Sigmoid colon (tissue), 6 donors: ENCODE measurements at regions not wholly inside any gene's neighbourhood (a gene's known extent, or its start where the extent isn't known, plus 50 kb on each side); places are given as distances from the start of the nearest gene placed in this dataset.
A peak's percentile ranks its signal among the peaks of the same experiment; 100 is the strongest.

Source experiments
- DNase-seq: peaks from one replicate; pipeline ENCODE4 v3.0.0-alpha.2; 2019
- H3K27ac ChIP-seq, 4 donors: fragments of 200-600 bp; sonication (generic); one replicate each; pipeline ENCODE4 v1.5.1; 2016 to 2019; ENCODE audit warnings: mild to moderate bottlenecking in 1 of 4
- H3K27me3 ChIP-seq, 3 donors: fragments of 200-600 bp; sonication (generic); one replicate each; pipeline ENCODE4 v1.5.1; 2019; ENCODE audit warnings: mild to moderate bottlenecking in 1 of 3
- H3K36me3 ChIP-seq, 4 donors: fragments of 200-600 bp; sonication (generic); one replicate each; pipeline ENCODE4 v1.5.1; 2016 to 2019
- H3K4me1 ChIP-seq, 4 donors: fragments of 200-600 bp; sonication (generic); one replicate each; pipeline ENCODE4 v1.5.1; 2017 to 2019
- H3K4me3 ChIP-seq, 4 donors: fragments of 200-600 bp; sonication (generic); one replicate each; pipeline ENCODE4 v1.5.1; 2017 to 2019; ENCODE audit warnings: mild to moderate bottlenecking in 2 of 4, moderate library complexity in 1 of 4
- H3K9me3 ChIP-seq, 4 donors: fragments of 200-600 bp in 3 of 4; sonication (generic) in 3 of 4; one replicate each; pipeline versions ENCODE4 v1.5.1 to v1.6.1; 2013 to 2019
- EP300 ChIP-seq, 4 donors: sonication (generic); formaldehyde crosslinking; IDR thresholded peaks; one replicate each; pipeline ENCODE4 v1.6.1; 2017; ENCODE audit warnings: antibody characterized with exemption in 4 of 4
- POLR2A ChIP-seq, 2 donors: fragments of 450-650 bp; IDR thresholded peaks; one replicate each; pipeline ENCODE4 v1.6.1; 2016; ENCODE audit warnings: antibody characterized with exemption in 2 of 2, mild to moderate bottlenecking in 2 of 2, moderate library complexity in 2 of 2
- POLR2AphosphoS5 ChIP-seq, 4 donors: sonication (generic); formaldehyde crosslinking; IDR thresholded peaks; one replicate each; pipeline ENCODE4 v1.6.1; 2017; ENCODE audit warnings: antibody characterized with exemption in 4 of 4
- WGBS, 2 donors: extraction: QIAGEN DNeasy Blood & Tissue Kit; methylation state at CpG; one replicate each; pipeline ENCODE4 v1.1.7; 2013; 5-methylcytosine and 5-hydroxymethylcytosine counted together
- intact Hi-C: fragments of 100-400 bp; cut with DNase I; formaldehyde crosslinking; loops from one replicate; pipeline ENCODE4 v1.15.1; 2023
- TF ChIP-seq, protein P1 (sequence below), 4 experiments: fragments of 450-650 bp in 3 of 4; fragments of 200-600 bp in 1 of 4; IDR thresholded peaks; one replicate each; pipeline ENCODE4 v1.5.1; 2016 to 2019; ENCODE audit warnings: antibody characterized with exemption in 4 of 4, mild to moderate bottlenecking in 3 of 4, moderate library complexity in 2 of 4
- donor health status: healthy with polysubstance abuse.
- donor health status: healthy.

DNA sequence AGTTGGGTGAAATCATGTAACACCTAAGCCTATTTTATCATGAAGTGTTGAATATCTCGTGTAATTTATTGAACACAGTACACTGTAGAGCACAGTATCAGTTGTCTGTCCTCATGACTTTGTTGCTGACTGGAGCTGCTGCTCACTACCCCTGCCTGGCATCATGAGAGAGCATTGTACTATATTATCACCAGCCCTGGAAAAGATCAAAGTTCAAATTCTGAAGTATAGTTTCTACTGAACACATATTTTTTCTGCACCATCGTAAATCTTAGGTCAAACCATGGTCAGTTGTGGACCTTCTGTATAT is 169.3 kb upstream of the RAI14 start:
- Histone ChIP-seq H3K27ac (peak overlapping the region; percentile 61 to 76 (median 73)), H3K36me3 (no peaks in the 10 kb centered on the region), H3K9me3 (no peaks in the 10 kb centered on the region), H3K27me3 (no peaks in the 10 kb centered on the region), H3K4me1 (peaks cover 0 to 39% (median 29%) of the 10 kb centered on the region in 4 donors), H3K4me3 (no peak overlapping the region)
- TF ChIP-seq, protein P1, sequence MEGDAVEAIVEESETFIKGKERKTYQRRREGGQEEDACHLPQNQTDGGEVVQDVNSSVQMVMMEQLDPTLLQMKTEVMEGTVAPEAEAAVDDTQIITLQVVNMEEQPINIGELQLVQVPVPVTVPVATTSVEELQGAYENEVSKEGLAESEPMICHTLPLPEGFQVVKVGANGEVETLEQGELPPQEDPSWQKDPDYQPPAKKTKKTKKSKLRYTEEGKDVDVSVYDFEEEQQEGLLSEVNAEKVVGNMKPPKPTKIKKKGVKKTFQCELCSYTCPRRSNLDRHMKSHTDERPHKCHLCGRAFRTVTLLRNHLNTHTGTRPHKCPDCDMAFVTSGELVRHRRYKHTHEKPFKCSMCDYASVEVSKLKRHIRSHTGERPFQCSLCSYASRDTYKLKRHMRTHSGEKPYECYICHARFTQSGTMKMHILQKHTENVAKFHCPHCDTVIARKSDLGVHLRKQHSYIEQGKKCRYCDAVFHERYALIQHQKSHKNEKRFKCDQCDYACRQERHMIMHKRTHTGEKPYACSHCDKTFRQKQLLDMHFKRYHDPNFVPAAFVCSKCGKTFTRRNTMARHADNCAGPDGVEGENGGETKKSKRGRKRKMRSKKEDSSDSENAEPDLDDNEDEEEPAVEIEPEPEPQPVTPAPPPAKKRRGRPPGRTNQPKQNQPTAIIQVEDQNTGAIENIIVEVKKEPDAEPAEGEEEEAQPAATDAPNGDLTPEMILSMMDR (IDR thresholded peaks at IDR 0.05), result no peak
- TF ChIP-seq EP300 (IDR thresholded peaks at IDR 0.05) (no peak), POLR2A (IDR thresholded peaks at IDR 0.05) (no peak), POLR2AphosphoS5 (IDR thresholded peaks at IDR 0.05) (no peak)
- DNase-seq, result no peak
- WGBS, 2 donors, result 19 to 53% methylated on average over 2 of the region's 2 CpGs
- intact Hi-C loops, result loop anchor here (1.0 to 10.0 kb wide), 5 partner anchors 36 to 482 kb away; partner anchors contain the start of genes AMACR, RAI14 and TTC23L

DNA sequence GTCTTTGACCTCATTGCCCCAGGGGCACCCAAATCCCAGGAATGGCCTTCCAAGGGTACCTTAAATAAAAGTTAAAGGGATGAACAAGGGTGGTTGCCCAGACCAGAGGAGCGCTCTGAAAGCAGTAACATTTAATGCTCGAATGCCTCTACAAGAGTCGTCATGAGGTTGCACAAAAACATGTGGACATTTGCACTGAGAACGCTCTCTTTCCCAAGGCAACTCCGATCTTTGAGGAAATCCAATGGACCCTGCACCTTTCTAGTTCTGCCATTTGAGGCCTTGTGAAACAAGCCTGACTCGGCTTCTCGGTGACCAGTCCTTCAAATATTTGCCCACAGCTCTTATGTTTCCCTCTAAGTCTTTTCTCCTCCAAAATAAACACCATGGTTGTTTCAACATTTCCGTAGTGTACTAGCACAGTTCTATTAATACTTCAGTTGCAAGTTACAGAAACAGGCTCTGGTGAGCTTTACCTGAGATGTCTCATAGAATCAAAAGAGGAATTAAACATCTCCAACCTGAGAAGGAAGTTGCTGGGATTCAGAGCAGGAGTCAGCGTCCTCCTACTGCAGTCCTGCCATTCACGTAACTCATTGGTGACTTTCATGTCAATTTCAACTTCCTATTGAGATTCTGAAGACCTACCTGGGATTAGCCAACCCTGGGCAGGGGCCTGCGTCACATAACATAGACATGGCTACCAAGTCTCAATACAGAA is 168.8 kb upstream of the RAI14 start:
- Histone ChIP-seq H3K36me3 (no peaks in the 10 kb centered on the region), H3K4me1 (peaks cover 0 to 39% (median 29%) of the 10 kb centered on the region in 4 donors), H3K4me3 (no peak overlapping the region), H3K9me3 (no peaks in the 10 kb centered on the region), H3K27me3 (no peaks in the 10 kb centered on the region), H3K27ac (peak overlapping the region; percentile 61 to 76 (median 73))
- TF ChIP-seq EP300 (IDR thresholded peaks at IDR 0.05), result no peak
- peak in 3 of 4 donors; percentile 24 to 49 (median 24) for TF ChIP-seq POLR2AphosphoS5 (IDR thresholded peaks at IDR 0.05)
- 88 to 89% methylated on average over 11 of the region's 11 CpGs for WGBS, 2 donors
- no peak for DNase-seq
- intact Hi-C loops, result loop anchor here (2.0 to 10.0 kb wide), 3 partner anchors 169 to 483 kb away; partner anchors contain the start of genes AMACR, RAI14 and TTC23L

DNA sequence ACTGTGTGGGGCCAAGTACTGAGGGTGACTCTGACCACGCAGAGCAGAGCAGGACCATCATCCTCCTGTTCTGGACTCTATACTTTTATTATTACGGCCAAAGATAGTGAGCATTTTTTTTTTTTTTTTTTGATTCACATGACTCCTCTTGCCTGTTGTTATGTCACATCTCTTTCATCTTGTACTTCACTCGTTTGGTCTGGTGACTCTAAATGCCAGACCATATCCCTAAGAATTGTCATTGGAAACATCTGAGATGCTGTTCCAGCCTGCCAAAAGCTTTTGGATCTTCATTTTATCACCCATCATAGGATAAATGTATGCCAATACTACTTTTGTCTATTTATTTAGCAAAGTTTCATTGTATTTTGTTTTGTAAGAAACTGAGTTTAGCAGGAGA is 168.2 kb upstream of the RAI14 start:
- 85 to 87% methylated on average over 3 of the region's 3 CpGs for WGBS, 2 donors
- H3K27ac ChIP-seq, result peak overlapping the region; percentile 61 to 76 (median 73)
- no peaks in the 10 kb centered on the region for H3K9me3 ChIP-seq
- TF ChIP-seq EP300 (IDR thresholded peaks at IDR 0.05), result no peak
- TF ChIP-seq, protein P1 (IDR thresholded peaks at IDR 0.05), result no peak
- TF ChIP-seq POLR2AphosphoS5 (IDR thresholded peaks at IDR 0.05), result no peak
- TF ChIP-seq POLR2A (IDR thresholded peaks at IDR 0.05), result no peak
- H3K36me3 ChIP-seq, result no peaks in the 10 kb centered on the region
- H3K27me3 ChIP-seq, result no peaks in the 10 kb centered on the region
- intact Hi-C loops, result loop anchor here (2.0 to 10.0 kb wide), 3 partner anchors 169 to 483 kb away; partner anchors contain the start of genes AMACR, RAI14 and TTC23L
- H3K4me1 ChIP-seq, result peaks cover 0 to 39% (median 29%) of the 10 kb centered on the region in 4 donors
- H3K4me3 ChIP-seq, result no peak overlapping the region
- DNase-seq, result no peak

DNA sequence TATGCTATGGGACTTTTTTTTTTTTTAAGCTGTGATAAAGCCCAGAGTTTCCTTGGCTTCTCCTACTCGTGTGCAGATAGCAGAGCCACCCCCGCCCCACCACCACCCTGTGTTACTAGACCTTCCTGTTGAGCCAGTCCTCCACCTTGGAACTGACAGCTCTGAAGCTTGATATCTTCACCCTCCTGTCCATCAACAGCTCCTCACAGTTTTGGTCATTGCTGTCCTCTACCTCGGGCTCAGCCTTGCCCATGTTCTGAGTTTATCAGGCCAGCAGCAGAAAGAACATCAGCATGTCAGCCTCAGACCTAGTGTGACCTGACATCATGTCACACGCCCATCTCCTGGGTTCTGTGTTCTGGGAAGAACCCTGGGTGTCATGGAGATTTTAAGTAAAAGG is 167.1 kb upstream of the RAI14 start:
- Histone ChIP-seq H3K4me3 (no peak overlapping the region), H3K27me3 (no peaks in the 10 kb centered on the region), H3K36me3 (no peaks in the 10 kb centered on the region), H3K9me3 (peaks cover 0 to 2% (median 0%) of the 10 kb centered on the region in 4 donors), H3K27ac (no peak overlapping the region), H3K4me1 (peaks cover 0 to 39% (median 29%) of the 10 kb centered on the region in 4 donors)
- 31 to 67% methylated on average over 4 of the region's 4 CpGs for WGBS, 2 donors
- intact Hi-C loops, result loop anchor here (5.0 to 10.0 kb wide), 2 partner anchors 348 to 484 kb away; partner anchors contain the start of genes AMACR and TTC23L
- DNase-seq, result no peak
- TF ChIP-seq, protein P1 (IDR thresholded peaks at IDR 0.05), result no peak
- TF ChIP-seq POLR2AphosphoS5 (IDR thresholded peaks at IDR 0.05), result no peak
- no peak for TF ChIP-seq POLR2A (IDR thresholded peaks at IDR 0.05)
- no peak for TF ChIP-seq EP300 (IDR thresholded peaks at IDR 0.05)

DNA sequence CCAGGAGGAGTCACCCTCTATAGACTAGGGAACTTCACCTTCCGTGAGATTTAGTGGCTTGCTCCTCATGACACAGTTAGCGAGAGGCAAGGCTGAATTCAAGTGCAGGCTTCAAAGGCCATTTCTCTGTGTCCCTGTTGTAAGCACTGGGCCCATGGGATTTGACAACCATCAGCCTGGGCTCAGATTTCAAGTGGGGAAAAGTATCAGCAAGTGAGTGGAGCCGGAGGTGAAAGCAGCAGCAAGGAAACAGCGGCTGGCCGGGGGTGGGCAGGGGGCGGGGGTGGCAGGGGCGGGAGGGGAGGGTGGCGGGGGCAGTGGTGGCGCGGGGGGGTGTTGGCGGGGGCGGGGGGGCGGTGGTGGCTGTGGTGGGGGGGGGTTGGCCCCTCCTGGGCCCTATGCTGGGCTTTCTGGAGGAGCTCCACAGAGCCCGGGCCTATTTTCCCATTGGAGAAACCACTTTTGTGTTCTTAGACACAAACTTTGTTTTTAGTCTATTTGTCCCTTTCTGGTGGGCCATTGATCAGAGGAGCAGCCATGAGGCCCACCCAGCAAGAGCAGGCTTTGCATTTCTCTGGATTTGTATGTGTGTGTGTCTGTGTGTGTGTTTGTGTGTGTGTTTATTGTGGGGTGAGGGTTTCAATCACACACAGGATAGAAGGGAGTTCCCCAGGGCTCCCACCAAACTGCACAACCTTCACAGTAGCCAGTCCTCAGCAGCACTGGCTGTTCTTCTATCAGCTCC is 165.4 kb upstream of the RAI14 start:
- H3K27me3 ChIP-seq, result no peaks in the 10 kb centered on the region
- H3K27ac ChIP-seq, result peak overlapping the region in 3 of 4 donors; percentile 48 to 64 (median 56)
- TF ChIP-seq POLR2AphosphoS5 (IDR thresholded peaks at IDR 0.05) (no peak), POLR2A (IDR thresholded peaks at IDR 0.05) (no peak), EP300 (IDR thresholded peaks at IDR 0.05) (no peak)
- TF ChIP-seq, protein P1 (IDR thresholded peaks at IDR 0.05), result no peak
- no peak overlapping the region for H3K4me3 ChIP-seq
- 71 to 75% methylated on average over 9 to 14 of the region's 14 CpGs for WGBS, 2 donors
- peaks cover 0 to 2% (median 0%) of the 10 kb centered on the region in 4 donors for H3K9me3 ChIP-seq
- H3K4me1 ChIP-seq, result peaks cover 0 to 39% (median 30%) of the 10 kb centered on the region in 4 donors
- H3K36me3 ChIP-seq, result no peaks in the 10 kb centered on the region
- no peak for DNase-seq
- intact Hi-C loops, result no loop called here
